ENCODE measurements at regions not wholly inside any gene's neighbourhood (a gene's known extent, or its start where the extent isn't known, plus 50 kb on each side); places are given as distances from the start of the nearest gene placed in this dataset.

DNA sequence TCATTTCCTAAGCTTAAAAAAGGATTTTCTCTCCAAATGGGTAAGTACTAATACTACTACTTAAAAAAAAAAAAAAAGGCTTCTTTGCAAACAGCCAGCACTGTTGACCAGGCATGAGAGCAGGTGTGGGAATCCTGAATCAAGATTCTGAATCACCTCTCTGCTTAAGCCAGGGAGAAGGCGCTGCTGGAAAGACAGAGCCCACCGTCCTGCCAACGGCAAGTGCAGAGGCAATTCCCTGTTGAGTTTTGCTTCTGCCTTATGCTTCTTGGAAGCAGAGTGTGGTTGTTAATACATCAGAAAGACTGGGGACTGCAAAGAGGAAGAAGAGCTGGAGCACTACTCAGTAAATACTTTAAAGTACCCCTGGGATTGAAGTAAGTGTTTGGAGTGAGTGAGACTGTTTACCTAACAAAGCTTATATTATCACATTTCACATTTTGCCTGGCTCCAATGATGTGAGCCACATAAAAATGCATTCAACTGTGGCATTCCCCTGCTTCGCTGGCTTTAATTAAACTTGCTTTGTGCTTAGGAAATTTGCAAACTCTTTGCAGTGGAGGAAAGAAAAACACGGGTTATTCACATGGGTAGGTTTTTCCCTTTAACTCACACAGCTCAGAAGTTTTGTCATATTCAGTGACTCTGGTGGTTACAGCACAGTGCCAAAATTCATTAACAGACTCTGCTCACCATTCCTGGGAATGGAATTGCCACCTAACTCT lies 86.0 kb upstream of the KIF2B start:
- H3K27ac ChIP-seq (ENCODE audit: low read depth, low read length, poor library complexity, severe bottlenecking): no peak overlapping the region
- no peaks in the 10 kb centered on the region for H3K9me2 ChIP-seq (ENCODE audit: low read depth, low read length)
- no peaks in the 10 kb centered on the region for H3K27me3 ChIP-seq (ENCODE audit: insufficient read depth, low read length)
- no peak overlapping the region for H3K4me2 ChIP-seq (ENCODE audit: low read length)
- no peaks in the 10 kb centered on the region for H3F3A ChIP-seq (ENCODE audit: insufficient read depth, low read length)
- H3K79me2 ChIP-seq (ENCODE audit: insufficient read depth, low read length): no peaks in the 10 kb centered on the region
- no peak for TF ChIP-seq EZH2 (IDR thresholded peaks at IDR 0.05; ENCODE audit: borderline replicate concordance, low read length)
- TF ChIP-seq, protein P1, sequence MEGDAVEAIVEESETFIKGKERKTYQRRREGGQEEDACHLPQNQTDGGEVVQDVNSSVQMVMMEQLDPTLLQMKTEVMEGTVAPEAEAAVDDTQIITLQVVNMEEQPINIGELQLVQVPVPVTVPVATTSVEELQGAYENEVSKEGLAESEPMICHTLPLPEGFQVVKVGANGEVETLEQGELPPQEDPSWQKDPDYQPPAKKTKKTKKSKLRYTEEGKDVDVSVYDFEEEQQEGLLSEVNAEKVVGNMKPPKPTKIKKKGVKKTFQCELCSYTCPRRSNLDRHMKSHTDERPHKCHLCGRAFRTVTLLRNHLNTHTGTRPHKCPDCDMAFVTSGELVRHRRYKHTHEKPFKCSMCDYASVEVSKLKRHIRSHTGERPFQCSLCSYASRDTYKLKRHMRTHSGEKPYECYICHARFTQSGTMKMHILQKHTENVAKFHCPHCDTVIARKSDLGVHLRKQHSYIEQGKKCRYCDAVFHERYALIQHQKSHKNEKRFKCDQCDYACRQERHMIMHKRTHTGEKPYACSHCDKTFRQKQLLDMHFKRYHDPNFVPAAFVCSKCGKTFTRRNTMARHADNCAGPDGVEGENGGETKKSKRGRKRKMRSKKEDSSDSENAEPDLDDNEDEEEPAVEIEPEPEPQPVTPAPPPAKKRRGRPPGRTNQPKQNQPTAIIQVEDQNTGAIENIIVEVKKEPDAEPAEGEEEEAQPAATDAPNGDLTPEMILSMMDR (IDR thresholded peaks at IDR 0.05; ENCODE audit: low read length): no peak
- no peaks in the 10 kb centered on the region for H4K20me1 ChIP-seq (ENCODE audit: insufficient read depth, low read length)
- no peaks in the 10 kb centered on the region for H3K9me3 ChIP-seq (ENCODE audit: low read length)
- H2AFZ ChIP-seq (ENCODE audit: low read length): no peak overlapping the region
- H3K9ac ChIP-seq (ENCODE audit: low read length): no peak overlapping the region
- H3K36me3 ChIP-seq (ENCODE audit: insufficient read depth, low read length): no peaks in the 10 kb centered on the region
- no peaks in the 10 kb centered on the region for H3K4me1 ChIP-seq (ENCODE audit: insufficient read depth, low read length, severe bottlenecking)
- no peak overlapping the region for H3K4me3 ChIP-seq (ENCODE audit: low read depth, low read length, poor library complexity, severe bottlenecking)

DNA sequence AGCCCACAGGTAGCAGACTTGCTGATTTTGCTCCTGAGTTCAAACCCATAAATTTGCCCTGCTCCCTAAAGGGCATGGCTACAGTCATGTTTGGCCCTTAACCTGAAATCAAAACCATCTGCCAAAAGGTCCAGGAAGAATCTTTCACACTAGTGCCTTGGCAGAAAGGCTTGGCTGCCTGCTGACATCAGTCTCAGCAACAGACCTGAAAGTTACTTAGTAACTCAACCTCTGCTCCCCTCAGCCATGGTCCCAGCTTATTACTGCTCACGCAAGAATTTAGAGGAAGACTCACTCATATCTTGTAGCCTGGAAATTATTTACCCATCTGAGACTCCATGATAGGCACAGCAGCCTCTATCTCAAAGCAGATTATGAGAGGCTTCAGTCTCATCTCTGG lies 98.0 kb upstream of the KIF2B start:
- H3K4me1 ChIP-seq (ENCODE audit: insufficient read depth, low read length, severe bottlenecking): no peaks in the 10 kb centered on the region
- no peak for TF ChIP-seq EZH2 (IDR thresholded peaks at IDR 0.05; ENCODE audit: borderline replicate concordance, low read length)
- no peaks in the 10 kb centered on the region for H3K79me2 ChIP-seq (ENCODE audit: insufficient read depth, low read length)
- no peak overlapping the region for H3K4me3 ChIP-seq (ENCODE audit: low read depth, low read length, poor library complexity, severe bottlenecking)
- H4K20me1 ChIP-seq (ENCODE audit: insufficient read depth, low read length): no peaks in the 10 kb centered on the region
- no peak overlapping the region for H3K4me2 ChIP-seq (ENCODE audit: low read length)
- H3K9ac ChIP-seq (ENCODE audit: low read length): no peak overlapping the region
- no peaks in the 10 kb centered on the region for H3K27me3 ChIP-seq (ENCODE audit: insufficient read depth, low read length)
- no peaks in the 10 kb centered on the region for H3K9me3 ChIP-seq (ENCODE audit: low read length)
- no peak overlapping the region for H2AFZ ChIP-seq (ENCODE audit: low read length)
- no peaks in the 10 kb centered on the region for H3K36me3 ChIP-seq (ENCODE audit: insufficient read depth, low read length)
- H3K9me2 ChIP-seq (ENCODE audit: low read depth, low read length): no peaks in the 10 kb centered on the region
- no peak overlapping the region for H3K27ac ChIP-seq (ENCODE audit: low read depth, low read length, poor library complexity, severe bottlenecking)
- H3F3A ChIP-seq (ENCODE audit: insufficient read depth, low read length): no peaks in the 10 kb centered on the region

GRCh38 chr17:53722407-53722806 lies 100.3 kb upstream of the KIF2B start:
- H3K36me3 ChIP-seq (ENCODE audit: insufficient read depth, low read length): no peaks in the 10 kb centered on the region
- no peak overlapping the region for H2AFZ ChIP-seq (ENCODE audit: low read length)
- H3K9me2 ChIP-seq (ENCODE audit: low read depth, low read length): no peaks in the 10 kb centered on the region
- H4K20me1 ChIP-seq (ENCODE audit: insufficient read depth, low read length): no peaks in the 10 kb centered on the region
- no peaks in the 10 kb centered on the region for H3K4me1 ChIP-seq (ENCODE audit: insufficient read depth, low read length, severe bottlenecking)
- H3K27me3 ChIP-seq (ENCODE audit: insufficient read depth, low read length): no peaks in the 10 kb centered on the region
- H3F3A ChIP-seq (ENCODE audit: insufficient read depth, low read length): no peaks in the 10 kb centered on the region
- TF ChIP-seq EZH2 (IDR thresholded peaks at IDR 0.05; ENCODE audit: borderline replicate concordance, low read length): no peak
- TF ChIP-seq, protein P1 (IDR thresholded peaks at IDR 0.05; ENCODE audit: low read length): no peak
- H3K9me3 ChIP-seq (ENCODE audit: low read length): no peaks in the 10 kb centered on the region
- no peak overlapping the region for H3K9ac ChIP-seq (ENCODE audit: low read length)
- no peak overlapping the region for H3K4me3 ChIP-seq (ENCODE audit: low read depth, low read length, poor library complexity, severe bottlenecking)
- no peak overlapping the region for H3K27ac ChIP-seq (ENCODE audit: low read depth, low read length, poor library complexity, severe bottlenecking)
- no peaks in the 10 kb centered on the region for H3K79me2 ChIP-seq (ENCODE audit: insufficient read depth, low read length)
- H3K4me2 ChIP-seq (ENCODE audit: low read length): no peak overlapping the region

GRCh38 chr17:53721101-53721500 lies 101.6 kb upstream of the KIF2B start:
- H3K9me3 ChIP-seq (ENCODE audit: low read length): no peaks in the 10 kb centered on the region
- no peaks in the 10 kb centered on the region for H3K4me1 ChIP-seq (ENCODE audit: insufficient read depth, low read length, severe bottlenecking)
- H4K20me1 ChIP-seq (ENCODE audit: insufficient read depth, low read length): no peaks in the 10 kb centered on the region
- H3K4me2 ChIP-seq (ENCODE audit: low read length): no peak overlapping the region
- no peaks in the 10 kb centered on the region for H3K27me3 ChIP-seq (ENCODE audit: insufficient read depth, low read length)
- no peak overlapping the region for H3K27ac ChIP-seq (ENCODE audit: low read depth, low read length, poor library complexity, severe bottlenecking)
- no peaks in the 10 kb centered on the region for H3K79me2 ChIP-seq (ENCODE audit: insufficient read depth, low read length)
- H3K9me2 ChIP-seq (ENCODE audit: low read depth, low read length): no peaks in the 10 kb centered on the region
- no peak overlapping the region for H2AFZ ChIP-seq (ENCODE audit: low read length)
- H3K4me3 ChIP-seq (ENCODE audit: low read depth, low read length, poor library complexity, severe bottlenecking): no peak overlapping the region
- no peak for TF ChIP-seq EZH2 (IDR thresholded peaks at IDR 0.05; ENCODE audit: borderline replicate concordance, low read length)
- TF ChIP-seq, protein P1 (IDR thresholded peaks at IDR 0.05; ENCODE audit: low read length): no peak
- no peaks in the 10 kb centered on the region for H3F3A ChIP-seq (ENCODE audit: insufficient read depth, low read length)
- H3K9ac ChIP-seq (ENCODE audit: low read length): no peak overlapping the region
- H3K36me3 ChIP-seq (ENCODE audit: insufficient read depth, low read length): no peaks in the 10 kb centered on the region

Data from OCI-LY1 (cell line).